Adrenal gland (tissue), 5 donors: ENCODE measurements at regions not wholly inside any gene's neighbourhood (a gene's known extent, or its start where the extent isn't known, plus 50 kb on each side); places are given as distances from the start of the nearest gene placed in this dataset.

Experiments used
- POLR2A ChIP-seq, 2 donors: fragments of 450-650 bp; IDR thresholded peaks; one replicate each; pipeline ENCODE4 v1.6.1; 2017; ENCODE audit warnings: antibody characterized with exemption in 2 of 2, mild to moderate bottlenecking in 2 of 2, moderate library complexity in 1 of 2
- TF ChIP-seq, protein P1 (sequence below), 6 experiments: fragments of 450-650 bp in 4 of 6; fragments of 200-600 bp in 2 of 6; sonication (generic) in 1 of 6; IDR thresholded peaks; 1 replicate in 5 of 6; 2 replicates in 1 of 6; pipeline versions ENCODE4 v1.5.1 to v1.8.0; 2016 to 2021; ENCODE audit warnings: antibody characterized with exemption in 6 of 6, mild to moderate bottlenecking in 2 of 6, moderate library complexity in 1 of 6
- donor health status: DM: no; HTN: no; CAD: no.

DNA sequence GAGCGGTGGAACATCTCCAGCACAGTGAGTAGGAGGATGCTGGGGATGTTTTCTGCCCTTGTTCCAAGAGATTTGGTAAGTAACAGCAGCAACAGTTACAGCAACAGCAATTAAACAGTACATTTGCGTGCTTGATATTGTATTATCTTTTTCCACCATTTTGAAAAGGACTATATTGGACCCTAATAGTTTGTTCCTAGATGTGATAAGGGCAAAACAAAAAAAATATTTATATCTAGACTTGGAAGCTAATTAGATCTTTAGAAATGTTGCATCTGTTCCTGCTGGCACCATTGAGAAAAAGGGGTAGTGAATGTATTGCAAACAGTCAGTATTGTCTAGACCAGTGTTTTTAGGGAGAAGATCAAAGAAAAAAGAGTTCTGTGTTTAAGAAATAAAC is 759.9 kb downstream of the JRKL start:
- TF ChIP-seq POLR2A (IDR thresholded peaks at IDR 0.05), result no peak
- TF ChIP-seq, protein P1, sequence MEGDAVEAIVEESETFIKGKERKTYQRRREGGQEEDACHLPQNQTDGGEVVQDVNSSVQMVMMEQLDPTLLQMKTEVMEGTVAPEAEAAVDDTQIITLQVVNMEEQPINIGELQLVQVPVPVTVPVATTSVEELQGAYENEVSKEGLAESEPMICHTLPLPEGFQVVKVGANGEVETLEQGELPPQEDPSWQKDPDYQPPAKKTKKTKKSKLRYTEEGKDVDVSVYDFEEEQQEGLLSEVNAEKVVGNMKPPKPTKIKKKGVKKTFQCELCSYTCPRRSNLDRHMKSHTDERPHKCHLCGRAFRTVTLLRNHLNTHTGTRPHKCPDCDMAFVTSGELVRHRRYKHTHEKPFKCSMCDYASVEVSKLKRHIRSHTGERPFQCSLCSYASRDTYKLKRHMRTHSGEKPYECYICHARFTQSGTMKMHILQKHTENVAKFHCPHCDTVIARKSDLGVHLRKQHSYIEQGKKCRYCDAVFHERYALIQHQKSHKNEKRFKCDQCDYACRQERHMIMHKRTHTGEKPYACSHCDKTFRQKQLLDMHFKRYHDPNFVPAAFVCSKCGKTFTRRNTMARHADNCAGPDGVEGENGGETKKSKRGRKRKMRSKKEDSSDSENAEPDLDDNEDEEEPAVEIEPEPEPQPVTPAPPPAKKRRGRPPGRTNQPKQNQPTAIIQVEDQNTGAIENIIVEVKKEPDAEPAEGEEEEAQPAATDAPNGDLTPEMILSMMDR (IDR thresholded peaks at IDR 0.05), result no peak
